ENCODE measurements at regions not wholly inside any gene's neighbourhood (a gene's known extent, or its start where the extent isn't known, plus 50 kb on each side); places are given as distances from the start of the nearest gene placed in this dataset.
"Not testable (repeated sequence)": the region's sequence is repeated elsewhere in the genome, so short reads cannot be mapped to it uniquely, and the experiment has no call there.

- DNase-seq (ENCODE audit: low read depth in 1 of 2, low spot score in 1 of 2): no peak
- H3K4me1 ChIP-seq (ENCODE audit: low read depth): no peaks in the 10 kb centered on the region
- no peak for TF ChIP-seq CTCF (IDR thresholded peaks at IDR 0.05; ENCODE audit: low read depth, low read length)
- no peaks in the 10 kb centered on the region for H3K36me3 ChIP-seq
- no peak overlapping the region for H3K4me3 ChIP-seq
- no peak overlapping the region for H3K27ac ChIP-seq
- H3K27me3 ChIP-seq: no peaks in the 10 kb centered on the region
- no peaks in the 10 kb centered on the region for H3K9me3 ChIP-seq (ENCODE audit: low read depth)
Observed at GRCh38 chr4:163701916-163702315, 207.4 kb downstream of the TMA16 start.

GRCh38 chr4:163702736-163703135 is 208.2 kb downstream of the TMA16 start:
- TF ChIP-seq CTCF (IDR thresholded peaks at IDR 0.05; ENCODE audit: low read depth, low read length): no peak

GRCh38 chr4:163703251-163703650 is 208.8 kb downstream of the TMA16 start:
- H3K4me3 ChIP-seq: no peak overlapping the region
- no peak for DNase-seq (ENCODE audit: low read depth in 1 of 2, low spot score in 1 of 2)
- H3K4me1 ChIP-seq (ENCODE audit: low read depth): no peaks in the 10 kb centered on the region
- H3K27ac ChIP-seq: no peak overlapping the region
- no peaks in the 10 kb centered on the region for H3K27me3 ChIP-seq
- no peaks in the 10 kb centered on the region for H3K9me3 ChIP-seq (ENCODE audit: low read depth)
- no peaks in the 10 kb centered on the region for H3K36me3 ChIP-seq
- TF ChIP-seq CTCF (IDR thresholded peaks at IDR 0.05; ENCODE audit: low read depth, low read length): no peak

More at GRCh38 chr4:163702736-163703135, 208.2 kb downstream of the TMA16 start:
- no peaks in the 10 kb centered on the region for H3K27me3 ChIP-seq
- H3K36me3 ChIP-seq: no peaks in the 10 kb centered on the region
- no peak overlapping the region for H3K27ac ChIP-seq
- no peak overlapping the region for H3K4me3 ChIP-seq
- DNase-seq (ENCODE audit: low read depth in 1 of 2, low spot score in 1 of 2): no peak
- H3K4me1 ChIP-seq (ENCODE audit: low read depth): no peaks in the 10 kb centered on the region
- no peaks in the 10 kb centered on the region for H3K9me3 ChIP-seq (ENCODE audit: low read depth)

GRCh38 chr4:163707873-163708272 is 213.4 kb downstream of the TMA16 start:
- Histone ChIP-seq H3K9me3 (ENCODE audit: low read depth) (no peaks in the 10 kb centered on the region), H3K27ac (no peak overlapping the region), H3K4me3 (no peak overlapping the region), H3K27me3 (no peaks in the 10 kb centered on the region), H3K36me3 (no peaks in the 10 kb centered on the region), H3K4me1 (ENCODE audit: low read depth) (no peaks in the 10 kb centered on the region)
- DNase-seq (ENCODE audit: low read depth in 1 of 2, low spot score in 1 of 2): no peak
- no peak for TF ChIP-seq CTCF (IDR thresholded peaks at IDR 0.05; ENCODE audit: low read depth, low read length)

- Histone ChIP-seq H3K9me3 (ENCODE audit: low read depth) (no peaks in the 10 kb centered on the region), H3K27ac (no peak overlapping the region), H3K4me3 (no peak overlapping the region), H3K36me3 (no peaks in the 10 kb centered on the region), H3K4me1 (ENCODE audit: low read depth) (no peaks in the 10 kb centered on the region), H3K27me3 (no peaks in the 10 kb centered on the region)
- no peak for TF ChIP-seq CTCF (IDR thresholded peaks at IDR 0.05; ENCODE audit: low read depth, low read length)
- no peak for DNase-seq (ENCODE audit: low read depth in 1 of 2, low spot score in 1 of 2)
Observed at GRCh38 chr4:163709601-163710000, 215.1 kb downstream of the TMA16 start.

- Histone ChIP-seq H3K36me3 (no peaks in the 10 kb centered on the region), H3K27me3 (no peaks in the 10 kb centered on the region), H3K9me3 (ENCODE audit: low read depth) (no peaks in the 10 kb centered on the region), H3K27ac (no peak overlapping the region), H3K4me3 (no peak overlapping the region), H3K4me1 (ENCODE audit: low read depth) (no peaks in the 10 kb centered on the region)
- TF ChIP-seq CTCF (IDR thresholded peaks at IDR 0.05; ENCODE audit: low read depth, low read length): no peak
- DNase-seq (ENCODE audit: low read depth in 1 of 2, low spot score in 1 of 2): no peak
Observed at GRCh38 chr4:163710158-163710557, 215.7 kb downstream of the TMA16 start.

- H3K9me3 ChIP-seq (ENCODE audit: low read depth); H3K4me3 ChIP-seq; H3K27ac ChIP-seq; DNase-seq (ENCODE audit: low read depth in 1 of 2, low spot score in 1 of 2); H3K4me1 ChIP-seq (ENCODE audit: low read depth); H3K36me3 ChIP-seq; H3K27me3 ChIP-seq: not testable (repeated sequence)
Observed at GRCh38 chr4:163724495-163724894, 230.0 kb downstream of the TMA16 start.
